GM13977 (cell line): ENCODE measurements at regions not wholly inside any gene's neighbourhood (a gene's known extent, or its start where the extent isn't known, plus 50 kb on each side); places are given as distances from the start of the nearest gene placed in this dataset.

Experiments used
- DNase-seq: peaks from one replicate; pipeline ENCODE4 v3.0.0; 2012; ENCODE audit warnings: low spot score
- in situ Hi-C: fragments of 300-500 bp; cut with MboI; formaldehyde crosslinking; loops from one replicate; pipeline ENCODE4 v1.12.0; 2022; ENCODE audit warnings: low sequenced_read_pairs, low pct_unique_long_range_greater_than_20kb, mixed read lengths, inconsistent platforms; ENCODE audit not compliant: unreplicated experiment
- TF ChIP-seq, protein P1 (sequence below): IDR thresholded peaks from 2 replicates; pipeline ENCODE4 v1.5.1; 2012; ENCODE audit warnings: mild to moderate bottlenecking, control low read depth; ENCODE audit not compliant: insufficient read depth; ENCODE audit errors: extremely low read depth, missing control alignments

- TF ChIP-seq, protein P1, sequence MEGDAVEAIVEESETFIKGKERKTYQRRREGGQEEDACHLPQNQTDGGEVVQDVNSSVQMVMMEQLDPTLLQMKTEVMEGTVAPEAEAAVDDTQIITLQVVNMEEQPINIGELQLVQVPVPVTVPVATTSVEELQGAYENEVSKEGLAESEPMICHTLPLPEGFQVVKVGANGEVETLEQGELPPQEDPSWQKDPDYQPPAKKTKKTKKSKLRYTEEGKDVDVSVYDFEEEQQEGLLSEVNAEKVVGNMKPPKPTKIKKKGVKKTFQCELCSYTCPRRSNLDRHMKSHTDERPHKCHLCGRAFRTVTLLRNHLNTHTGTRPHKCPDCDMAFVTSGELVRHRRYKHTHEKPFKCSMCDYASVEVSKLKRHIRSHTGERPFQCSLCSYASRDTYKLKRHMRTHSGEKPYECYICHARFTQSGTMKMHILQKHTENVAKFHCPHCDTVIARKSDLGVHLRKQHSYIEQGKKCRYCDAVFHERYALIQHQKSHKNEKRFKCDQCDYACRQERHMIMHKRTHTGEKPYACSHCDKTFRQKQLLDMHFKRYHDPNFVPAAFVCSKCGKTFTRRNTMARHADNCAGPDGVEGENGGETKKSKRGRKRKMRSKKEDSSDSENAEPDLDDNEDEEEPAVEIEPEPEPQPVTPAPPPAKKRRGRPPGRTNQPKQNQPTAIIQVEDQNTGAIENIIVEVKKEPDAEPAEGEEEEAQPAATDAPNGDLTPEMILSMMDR, result no peak
- DNase-seq, result no peak
- in situ Hi-C loops, result no loop called here
Observed at GRCh38 chr9:13508681-13509080, 229.2 kb upstream of the MPDZ start.

DNA sequence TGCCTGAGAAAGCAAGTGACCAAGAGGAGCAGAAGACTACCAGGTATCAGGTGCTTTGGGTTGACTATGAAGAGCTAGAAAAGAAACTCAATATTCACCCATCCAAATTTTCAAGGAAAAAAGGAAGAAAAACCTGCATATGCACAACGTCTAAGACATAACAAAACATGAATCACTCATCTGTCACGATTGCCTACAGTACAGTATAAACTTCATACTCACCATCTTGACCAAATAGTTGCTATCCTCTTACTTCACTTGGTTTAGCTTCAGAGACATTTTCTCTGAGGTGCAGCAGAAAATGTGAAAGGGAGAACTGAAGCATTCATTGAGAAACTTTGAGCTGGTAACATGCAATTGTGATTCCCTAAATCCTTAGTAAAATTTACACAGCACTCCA, 228.6 kb upstream of the MPDZ start:
- TF ChIP-seq, protein P1, result no peak
- in situ Hi-C loops, result no loop called here
- DNase-seq, result no peak

DNA sequence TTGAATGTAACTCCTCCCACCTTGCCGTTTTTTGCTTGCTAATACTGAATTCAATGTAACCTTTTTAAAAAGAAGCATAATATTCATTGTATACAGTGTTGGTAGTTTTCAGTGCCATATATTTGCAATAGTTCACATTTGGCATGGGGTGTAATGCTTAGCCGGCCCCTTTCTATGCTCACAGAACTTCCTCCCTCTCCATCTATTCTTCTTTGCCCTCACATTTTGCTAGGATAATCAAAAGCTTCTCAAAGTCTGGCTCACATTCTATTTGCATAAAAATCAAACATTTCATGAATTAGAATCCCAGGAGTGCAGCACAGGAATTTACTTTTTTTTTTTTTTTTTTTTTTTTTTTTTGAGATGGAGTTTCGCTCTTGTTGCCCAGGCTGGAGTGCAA, 226.3 kb upstream of the MPDZ start:
- in situ Hi-C loops, result no loop called here
- TF ChIP-seq, protein P1, result no peak
- DNase-seq, result no peak

GRCh38 chr9:13503599-13503998, 224.1 kb upstream of the MPDZ start:
- TF ChIP-seq, protein P1, result no peak
- no peak for DNase-seq
- in situ Hi-C loops, result no loop called here

DNA sequence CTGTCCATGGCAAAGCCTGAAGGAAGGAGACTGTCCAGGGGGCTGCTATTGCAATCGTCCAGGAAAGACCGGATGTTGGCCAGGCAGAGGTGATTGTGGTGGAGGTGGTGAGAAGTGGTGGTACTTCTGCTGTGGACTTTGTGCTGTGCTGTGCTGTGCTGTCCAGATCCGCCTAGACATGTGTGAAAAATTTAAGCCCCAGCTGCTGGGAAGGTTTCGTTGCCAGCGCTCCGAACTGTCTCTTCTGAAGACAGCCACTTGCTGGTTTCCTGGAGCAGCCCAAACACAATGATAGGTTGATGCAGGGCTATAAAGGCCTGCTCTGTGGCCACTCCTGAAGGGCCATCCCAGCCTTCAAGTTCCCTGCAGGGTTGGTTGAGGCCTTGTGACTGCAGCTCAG, 223.0 kb upstream of the MPDZ start:
- no peak for DNase-seq
- TF ChIP-seq, protein P1, result no peak
- in situ Hi-C loops, result no loop called here

GRCh38 chr9:13501018-13501417, 221.5 kb upstream of the MPDZ start:
- no peak for DNase-seq
- in situ Hi-C loops, result no loop called here
- TF ChIP-seq, protein P1, result no peak

DNA sequence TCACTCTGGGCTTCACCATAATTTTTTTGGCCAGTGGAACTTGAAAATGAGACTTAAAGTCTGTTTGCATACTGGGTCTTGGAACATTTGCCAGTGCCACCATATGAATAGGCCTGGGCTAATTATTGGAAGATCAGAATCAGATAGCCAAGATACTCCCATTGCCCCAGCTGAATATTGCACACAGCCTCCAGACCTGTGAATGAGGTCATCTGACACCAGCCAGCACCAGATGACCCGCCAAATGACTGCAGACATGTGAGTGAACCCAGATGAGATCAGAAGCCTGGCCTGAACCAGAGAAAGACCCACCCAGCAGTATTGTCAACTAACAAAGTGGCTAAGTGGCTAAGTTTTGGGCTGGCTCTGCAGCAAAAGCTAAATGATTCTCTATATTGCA, 220.5 kb upstream of the MPDZ start:
- no peak for DNase-seq
- TF ChIP-seq, protein P1, result no peak
- in situ Hi-C loops, result no loop called here
